ENCODE measurements at regions not wholly inside any gene's neighbourhood (a gene's known extent, or its start where the extent isn't known, plus 50 kb on each side); places are given as distances from the start of the nearest gene placed in this dataset.

- H3K36me3 ChIP-seq (ENCODE audit: insufficient read depth, insufficient read length, low read length): no peaks in the 10 kb centered on the region
- TF ChIP-seq YY1 (IDR thresholded peaks at IDR 0.05; ENCODE audit: insufficient read depth, insufficient read length) (no peak), SUZ12 (IDR thresholded peaks at IDR 0.05; ENCODE audit: extremely low read depth, insufficient read depth, insufficient read length) (no peak), ZNF274 (IDR thresholded peaks at IDR 0.05; ENCODE audit: low read depth, low read length) (no peak)
These were observed 197.2 kb downstream of the GRXCR1 start for GRCh38 chr4:43089730-43090129.

GRCh38 chr4:43103048-43103447, 210.5 kb downstream of the GRXCR1 start:
- Histone ChIP-seq H3K27me3 (ENCODE audit: insufficient read depth, insufficient read length) (no peaks in the 10 kb centered on the region), H3K36me3 (ENCODE audit: insufficient read depth, insufficient read length, low read length) (no peaks in the 10 kb centered on the region), H3K9me3 (ENCODE audit: insufficient read depth, low read length) (no peaks in the 10 kb centered on the region), H3K4me3 (ENCODE audit: insufficient read length, low read depth) (no peak overlapping the region), H3K4me1 (ENCODE audit: insufficient read depth, insufficient read length) (no peaks in the 10 kb centered on the region), H3K9ac (ENCODE audit: insufficient read length, low read depth) (no peak overlapping the region)
- no peak for DNase-seq (ENCODE audit: low read depth, low spot score)
- TF ChIP-seq SUZ12 (IDR thresholded peaks at IDR 0.05; ENCODE audit: extremely low read depth, insufficient read depth, insufficient read length) (no peak), YY1 (IDR thresholded peaks at IDR 0.05; ENCODE audit: insufficient read depth, insufficient read length) (no peak)

More at GRCh38 chr4:43089730-43090129, 197.2 kb downstream of the GRXCR1 start:
- Histone ChIP-seq H3K9ac (ENCODE audit: insufficient read length, low read depth) (no peak overlapping the region), H3K4me1 (ENCODE audit: insufficient read depth, insufficient read length) (no peaks in the 10 kb centered on the region), H3K4me3 (ENCODE audit: insufficient read length, low read depth) (no peak overlapping the region), H3K27me3 (ENCODE audit: insufficient read depth, insufficient read length) (no peaks in the 10 kb centered on the region), H3K9me3 (ENCODE audit: insufficient read depth, low read length) (peaks cover 14% of the 10 kb centered on the region; the same call in 1 of the 2 replicates)
- DNase-seq (ENCODE audit: low read depth, low spot score): no peak

- H3K9ac ChIP-seq (ENCODE audit: insufficient read length, low read depth): no peak overlapping the region
- DNase-seq (ENCODE audit: low read depth, low spot score): no peak
- H3K36me3 ChIP-seq (ENCODE audit: insufficient read depth, insufficient read length, low read length): no peaks in the 10 kb centered on the region
- H3K4me1 ChIP-seq (ENCODE audit: insufficient read depth, insufficient read length): no peaks in the 10 kb centered on the region
- H3K4me3 ChIP-seq (ENCODE audit: insufficient read length, low read depth): no peak overlapping the region
- no peaks in the 10 kb centered on the region for H3K9me3 ChIP-seq (ENCODE audit: insufficient read depth, low read length)
- TF ChIP-seq ZNF274 (IDR thresholded peaks at IDR 0.05; ENCODE audit: low read depth, low read length): no peak
- no peaks in the 10 kb centered on the region for H3K27me3 ChIP-seq (ENCODE audit: insufficient read depth, insufficient read length)
These were observed 219.6 kb downstream of the GRXCR1 start for GRCh38 chr4:43112139-43112538.

GRCh38 chr4:43113196-43113595, 220.7 kb downstream of the GRXCR1 start:
- H3K9me3 ChIP-seq (ENCODE audit: insufficient read depth, low read length): no peaks in the 10 kb centered on the region
- no peak for TF ChIP-seq ZNF274 (IDR thresholded peaks at IDR 0.05; ENCODE audit: low read depth, low read length)
- TF ChIP-seq YY1 (IDR thresholded peaks at IDR 0.05; ENCODE audit: insufficient read depth, insufficient read length): no peak
- TF ChIP-seq SUZ12 (IDR thresholded peaks at IDR 0.05; ENCODE audit: extremely low read depth, insufficient read depth, insufficient read length): no peak
- no peak for DNase-seq (ENCODE audit: low read depth, low spot score)
- H3K9ac ChIP-seq (ENCODE audit: insufficient read length, low read depth): no peak overlapping the region
- no peak overlapping the region for H3K4me3 ChIP-seq (ENCODE audit: insufficient read length, low read depth)
- H3K36me3 ChIP-seq (ENCODE audit: insufficient read depth, insufficient read length, low read length): no peaks in the 10 kb centered on the region
- H3K27me3 ChIP-seq (ENCODE audit: insufficient read depth, insufficient read length): no peaks in the 10 kb centered on the region
- H3K4me1 ChIP-seq (ENCODE audit: insufficient read depth, insufficient read length): no peaks in the 10 kb centered on the region

GRCh38 chr4:43126595-43126994, 234.1 kb downstream of the GRXCR1 start:
- Histone ChIP-seq H3K9me3 (ENCODE audit: insufficient read depth, low read length) (no peaks in the 10 kb centered on the region), H3K4me3 (ENCODE audit: insufficient read length, low read depth) (no peak overlapping the region), H3K4me1 (ENCODE audit: insufficient read depth, insufficient read length) (no peaks in the 10 kb centered on the region), H3K27me3 (ENCODE audit: insufficient read depth, insufficient read length) (no peaks in the 10 kb centered on the region), H3K36me3 (ENCODE audit: insufficient read depth, insufficient read length, low read length) (no peaks in the 10 kb centered on the region), H3K9ac (ENCODE audit: insufficient read length, low read depth) (no peak overlapping the region)
- DNase-seq (ENCODE audit: low read depth, low spot score): no peak
- TF ChIP-seq ZNF274 (IDR thresholded peaks at IDR 0.05; ENCODE audit: low read depth, low read length): no peak
- TF ChIP-seq SUZ12 (IDR thresholded peaks at IDR 0.05; ENCODE audit: extremely low read depth, insufficient read depth, insufficient read length): no peak
- no peak for TF ChIP-seq YY1 (IDR thresholded peaks at IDR 0.05; ENCODE audit: insufficient read depth, insufficient read length)

GRCh38 chr4:43130228-43131021, 237.9 kb downstream of the GRXCR1 start:
- no peak for DNase-seq (ENCODE audit: low read depth, low spot score)
- TF ChIP-seq SUZ12 (IDR thresholded peaks at IDR 0.05; ENCODE audit: extremely low read depth, insufficient read depth, insufficient read length) (no peak), YY1 (IDR thresholded peaks at IDR 0.05; ENCODE audit: insufficient read depth, insufficient read length) (no peak), ZNF274 (IDR thresholded peaks at IDR 0.05; ENCODE audit: low read depth, low read length) (no peak)
- no peaks in the 10 kb centered on the region for H3K4me1 ChIP-seq (ENCODE audit: insufficient read depth, insufficient read length)

GRCh38 chr4:43132010-43132582, 239.6 kb downstream of the GRXCR1 start:
- no peaks in the 10 kb centered on the region for H3K27me3 ChIP-seq (ENCODE audit: insufficient read depth, insufficient read length)
- H3K36me3 ChIP-seq (ENCODE audit: insufficient read depth, insufficient read length, low read length): no peaks in the 10 kb centered on the region
- TF ChIP-seq ZNF274 (IDR thresholded peaks at IDR 0.05; ENCODE audit: low read depth, low read length) (no peak), YY1 (IDR thresholded peaks at IDR 0.05; ENCODE audit: insufficient read depth, insufficient read length) (no peak), SUZ12 (IDR thresholded peaks at IDR 0.05; ENCODE audit: extremely low read depth, insufficient read depth, insufficient read length) (no peak)
- H3K9ac ChIP-seq (ENCODE audit: insufficient read length, low read depth): no peak overlapping the region
- H3K9me3 ChIP-seq (ENCODE audit: insufficient read depth, low read length): no peaks in the 10 kb centered on the region
- no peak overlapping the region for H3K4me3 ChIP-seq (ENCODE audit: insufficient read length, low read depth)
- no peaks in the 10 kb centered on the region for H3K4me1 ChIP-seq (ENCODE audit: insufficient read depth, insufficient read length)
- DNase-seq (ENCODE audit: low read depth, low spot score): peak; percentile 18

More at GRCh38 chr4:43130228-43131021, 237.9 kb downstream of the GRXCR1 start:
- Histone ChIP-seq H3K9ac (ENCODE audit: insufficient read length, low read depth) (no peak overlapping the region), H3K9me3 (ENCODE audit: insufficient read depth, low read length) (no peaks in the 10 kb centered on the region), H3K27me3 (ENCODE audit: insufficient read depth, insufficient read length) (no peaks in the 10 kb centered on the region), H3K4me3 (ENCODE audit: insufficient read length, low read depth) (no peak overlapping the region), H3K36me3 (ENCODE audit: insufficient read depth, insufficient read length, low read length) (no peaks in the 10 kb centered on the region)
